Stimulated activated CD8-positive, alpha-beta memory T cell treated with anti-CD3 and anti-CD28 coated beads, Interleukin-7, amount 100 ng/mL, for 48 hours (primary cell): ENCODE measurements at regions not wholly inside any gene's neighbourhood (a gene's known extent, or its start where the extent isn't known, plus 50 kb on each side); places are given as distances from the start of the nearest gene placed in this dataset.

Experiments
- DNase-seq, 2 donors: peaks; one replicate each; pipeline ENCODE4 v3.0.0-alpha.2; 2020; ENCODE audit warnings: low read depth in 1 of 2; ENCODE audit errors: extremely low read depth in 1 of 2

DNA sequence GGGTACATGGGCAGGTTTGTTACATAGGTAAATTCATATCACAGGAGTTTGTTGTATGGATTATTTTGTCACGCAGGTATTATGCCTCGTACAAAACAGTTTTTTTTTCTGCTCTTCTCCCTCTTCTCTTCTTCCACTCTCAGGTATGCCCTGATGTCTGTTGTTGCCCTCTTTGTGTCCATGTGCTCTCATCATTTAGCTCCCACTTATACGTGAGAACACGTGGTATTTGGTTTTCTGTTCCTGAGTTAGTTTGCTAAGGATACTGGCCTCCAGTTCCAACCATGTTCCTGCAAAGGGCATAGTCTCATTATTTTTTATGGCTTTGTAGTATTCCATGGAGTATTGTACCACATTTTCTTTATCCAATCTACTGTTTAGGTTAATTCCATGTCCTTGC lies 65.7 kb downstream of the UNC5CL start:
- no peak for DNase-seq

DNA sequence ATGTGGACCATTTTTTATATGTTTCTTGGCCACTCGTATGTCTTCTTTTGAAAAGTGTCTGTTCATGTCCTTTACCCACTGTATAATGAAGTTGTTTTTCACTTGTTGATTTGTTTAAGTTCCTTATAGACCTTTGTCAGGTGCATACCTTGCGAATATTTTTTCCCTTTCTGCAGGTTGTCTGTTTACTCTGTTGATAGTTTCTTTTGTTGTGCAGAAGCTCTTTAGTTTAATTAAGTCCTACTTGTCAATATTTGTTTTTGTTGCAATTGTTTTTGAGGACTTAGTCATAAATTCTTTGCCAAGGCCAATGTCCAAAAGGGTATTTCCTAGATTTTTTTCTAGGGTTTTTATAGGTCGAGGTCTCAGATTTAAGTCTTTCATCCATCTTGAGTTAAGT lies 66.2 kb downstream of the UNC5CL start:
- no peak for DNase-seq

DNA sequence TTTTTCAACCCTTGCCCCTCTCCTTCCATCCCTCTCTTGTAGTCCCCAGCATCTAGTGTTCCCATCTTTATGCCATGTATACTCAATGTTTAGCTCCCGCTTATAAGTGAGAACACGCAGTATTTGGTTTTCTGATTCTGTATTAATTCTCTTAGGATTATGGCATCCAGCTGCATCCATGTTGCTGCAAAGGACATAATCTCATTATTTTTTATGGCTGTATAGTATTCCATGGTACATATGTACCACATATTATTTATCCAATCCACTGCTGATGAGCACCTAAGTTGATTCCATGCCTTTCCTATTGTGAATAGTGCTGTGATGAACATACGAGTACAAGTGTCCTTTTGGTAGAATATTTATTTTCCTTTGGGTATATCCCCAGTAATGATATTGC lies 66.8 kb downstream of the UNC5CL start:
- DNase-seq, result no peak

DNA sequence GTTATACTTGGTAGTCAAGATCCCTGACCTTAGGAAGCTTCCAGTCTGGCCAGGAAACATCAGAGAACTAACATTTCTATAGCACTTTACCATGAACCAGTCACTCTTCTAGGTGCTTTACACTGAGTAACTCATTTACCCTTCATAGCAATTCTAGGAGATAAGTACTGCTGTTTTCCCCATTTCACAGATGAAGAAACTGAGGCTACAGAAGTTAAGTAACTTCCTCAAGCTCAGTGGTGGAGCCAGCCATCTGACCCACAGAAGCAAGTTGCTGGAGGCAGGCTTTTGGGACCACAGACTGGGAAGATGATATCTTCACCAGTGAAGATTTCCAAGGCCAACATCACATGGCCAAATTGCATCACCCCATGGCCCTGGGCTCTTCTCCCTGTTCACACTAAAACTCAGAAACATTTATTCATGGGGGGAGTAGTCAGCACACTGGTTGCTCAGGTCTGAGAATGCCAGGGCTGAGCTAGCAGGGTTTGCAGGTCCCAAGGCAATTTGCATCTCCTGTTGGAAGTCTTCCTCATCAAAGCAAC lies 70.3 kb downstream of the UNC5CL start:
- no peak for DNase-seq

DNA sequence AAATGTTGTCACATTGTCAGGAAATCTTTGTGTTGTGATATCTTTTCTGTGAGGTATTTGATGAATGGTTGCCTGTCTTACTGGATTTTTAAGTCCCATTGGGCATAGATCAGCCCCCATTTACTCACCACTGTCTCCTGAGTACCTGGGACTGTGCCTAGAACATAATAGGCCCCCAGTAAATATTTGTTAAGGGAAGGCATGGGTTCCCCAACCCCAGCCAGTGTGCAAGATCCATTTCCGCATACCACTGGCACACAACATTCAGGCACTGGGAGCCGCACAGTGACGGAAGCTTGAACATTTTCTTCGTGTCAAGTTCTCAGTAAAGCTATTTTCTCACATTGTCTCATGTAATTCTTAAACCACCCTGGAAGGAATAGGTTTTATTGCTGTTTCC lies 72.2 kb downstream of the UNC5CL start:
- no peak for DNase-seq

DNA sequence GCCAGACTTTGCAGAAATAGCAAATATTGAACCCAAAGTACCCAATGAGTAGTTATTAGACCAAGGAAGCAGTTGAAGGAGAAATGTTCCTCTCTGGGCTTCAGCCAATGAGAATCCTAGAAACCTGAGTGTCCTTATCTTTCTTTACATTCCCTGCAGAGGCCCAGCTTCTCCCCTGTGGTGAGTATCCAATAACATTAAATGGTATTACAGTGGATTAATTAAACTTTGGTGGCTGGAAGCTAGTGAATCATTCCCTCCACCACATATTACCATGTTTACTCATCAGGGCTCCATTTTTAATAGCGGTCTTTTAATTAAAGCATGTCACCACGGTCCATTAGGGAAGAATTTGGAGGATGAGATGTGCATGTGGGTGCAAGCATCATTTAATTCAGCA lies 74.0 kb downstream of the UNC5CL start:
- DNase-seq, result no peak

DNA sequence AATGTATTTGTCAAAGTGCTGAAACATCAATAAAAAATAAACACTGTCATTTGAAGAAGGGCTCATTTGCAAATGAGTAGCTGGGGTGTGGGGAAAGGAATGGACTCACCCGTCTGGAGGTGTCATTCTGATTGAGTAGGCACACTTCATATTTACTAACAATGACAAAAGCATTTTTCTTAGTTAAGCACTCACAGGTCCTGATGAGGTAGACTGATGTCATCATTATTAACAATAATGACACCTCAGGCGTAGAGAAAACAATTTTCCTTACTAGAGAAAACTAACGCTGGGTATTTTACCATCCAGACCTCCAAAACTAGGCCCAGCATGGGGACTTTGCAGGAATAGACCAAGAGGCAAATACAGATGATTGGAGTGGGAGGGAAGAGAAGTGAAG lies 76.0 kb downstream of the UNC5CL start:
- DNase-seq, result no peak

DNA sequence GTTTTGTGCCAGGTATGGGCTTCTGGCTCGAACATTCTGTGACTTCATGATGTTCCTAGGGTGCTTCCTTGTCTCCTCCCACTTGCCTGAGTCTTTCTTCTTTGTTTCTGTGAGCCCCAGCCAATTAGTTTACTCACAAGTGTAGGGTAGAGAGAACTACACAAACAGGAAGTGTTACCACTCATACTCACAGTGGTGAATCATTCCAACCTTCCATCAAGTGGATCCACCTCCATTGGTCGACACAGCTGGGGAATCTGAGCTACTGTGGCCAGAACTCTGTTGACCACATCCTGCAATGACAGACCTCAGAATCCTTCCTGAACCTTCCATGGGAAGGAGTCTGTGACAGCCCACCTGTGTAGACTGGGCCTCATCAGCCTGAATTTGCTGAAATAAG lies 76.8 kb downstream of the UNC5CL start:
- DNase-seq, result peak in 1 of 2 donors; percentile 3

DNA sequence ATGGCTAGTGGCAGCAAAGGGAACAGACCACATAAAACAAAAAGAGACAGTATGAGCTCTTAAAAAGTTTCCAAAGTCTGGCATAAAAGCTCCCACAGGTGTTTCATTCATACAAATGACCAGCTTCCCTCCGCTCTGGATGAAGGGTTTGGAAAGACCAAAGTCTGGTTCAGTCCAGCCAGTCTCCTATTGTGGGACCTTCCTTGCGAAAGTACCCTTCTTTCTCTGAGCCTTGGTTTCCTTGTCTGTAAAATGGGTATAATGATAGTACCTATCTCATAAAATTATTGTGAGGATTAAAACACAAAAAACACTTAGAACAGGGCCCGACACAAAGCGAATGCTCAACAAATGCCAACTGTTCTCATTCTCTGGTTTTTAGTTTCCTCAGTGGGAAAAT lies 77.2 kb downstream of the UNC5CL start:
- no peak for DNase-seq

DNA sequence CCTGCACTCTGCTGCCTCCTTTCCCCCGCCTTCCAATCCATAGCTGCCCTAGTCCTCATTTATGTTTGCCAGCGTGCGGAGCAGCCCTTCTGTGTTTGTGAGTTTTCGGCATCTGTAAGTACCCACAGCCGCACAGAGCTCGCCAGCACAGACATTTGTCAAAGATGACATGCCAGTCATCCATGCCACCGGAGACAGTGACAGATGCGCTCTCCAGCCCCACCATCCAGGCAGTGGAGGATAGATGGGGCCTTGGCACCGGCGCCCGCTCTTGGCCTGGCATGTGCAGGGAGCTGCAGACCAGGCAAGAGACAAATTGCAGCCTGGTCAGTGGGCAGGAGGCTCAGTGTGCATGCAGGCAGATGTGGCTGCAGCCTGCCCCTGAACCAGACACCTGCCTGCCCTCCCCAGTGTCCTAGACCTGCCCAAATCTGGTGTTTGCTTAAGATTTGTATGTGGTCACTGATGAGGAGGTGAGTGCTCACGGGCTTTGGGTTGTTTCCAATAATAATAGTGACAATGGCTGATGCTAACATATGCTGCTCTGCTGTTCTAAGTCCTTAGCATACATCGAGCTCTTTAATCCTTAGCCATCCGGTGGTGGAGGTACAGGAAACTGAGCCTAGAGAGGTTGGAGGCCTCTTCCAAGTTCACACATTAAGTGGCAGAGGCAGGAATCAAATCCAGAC lies 78.1 kb downstream of the UNC5CL start:
- no peak for DNase-seq

DNA sequence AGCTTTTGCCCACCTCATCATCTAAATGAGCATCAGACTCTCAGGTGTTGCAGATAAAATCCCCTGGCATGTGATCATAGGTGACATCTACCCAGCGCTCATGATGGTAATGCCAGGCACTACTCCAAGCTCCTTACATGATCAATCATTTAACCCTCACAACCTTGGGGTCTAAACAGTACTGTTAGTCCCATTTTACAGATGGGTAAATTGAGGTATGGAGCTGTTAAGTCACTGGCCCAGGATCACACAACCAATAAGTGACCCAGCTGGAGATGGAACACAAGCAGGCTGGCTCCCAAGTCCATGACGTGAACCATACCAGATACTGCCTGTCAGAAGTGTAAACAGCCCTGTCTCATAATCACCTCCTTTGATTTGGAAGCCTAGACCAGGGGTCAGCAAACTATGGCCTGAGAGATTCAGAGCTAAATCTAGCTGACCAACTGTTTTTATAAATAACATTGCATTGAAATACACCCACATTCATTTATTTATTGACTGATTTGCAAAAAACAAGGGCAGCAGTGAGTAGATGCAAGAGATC lies 79.2 kb downstream of the UNC5CL start:
- no peak for DNase-seq

DNA sequence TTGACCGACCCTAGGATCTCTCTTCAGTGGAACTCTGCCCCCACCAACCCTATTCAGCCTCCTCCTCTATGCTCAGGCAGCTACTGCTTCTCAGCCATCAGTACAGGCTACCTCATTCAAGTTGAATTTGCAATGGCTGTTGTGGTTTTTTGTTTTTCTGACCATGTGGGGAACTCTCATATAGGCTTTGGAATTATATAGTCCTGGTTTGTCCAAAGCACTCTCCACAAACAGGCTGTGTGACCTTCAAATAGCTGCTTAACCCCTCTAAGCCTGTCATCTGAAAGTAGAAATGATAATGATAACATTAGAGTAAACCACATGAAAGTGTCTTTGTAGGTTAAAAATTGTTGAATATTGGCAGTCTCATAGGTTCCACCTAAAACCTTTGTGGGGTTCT lies 80.3 kb downstream of the UNC5CL start:
- DNase-seq, result no peak

DNA sequence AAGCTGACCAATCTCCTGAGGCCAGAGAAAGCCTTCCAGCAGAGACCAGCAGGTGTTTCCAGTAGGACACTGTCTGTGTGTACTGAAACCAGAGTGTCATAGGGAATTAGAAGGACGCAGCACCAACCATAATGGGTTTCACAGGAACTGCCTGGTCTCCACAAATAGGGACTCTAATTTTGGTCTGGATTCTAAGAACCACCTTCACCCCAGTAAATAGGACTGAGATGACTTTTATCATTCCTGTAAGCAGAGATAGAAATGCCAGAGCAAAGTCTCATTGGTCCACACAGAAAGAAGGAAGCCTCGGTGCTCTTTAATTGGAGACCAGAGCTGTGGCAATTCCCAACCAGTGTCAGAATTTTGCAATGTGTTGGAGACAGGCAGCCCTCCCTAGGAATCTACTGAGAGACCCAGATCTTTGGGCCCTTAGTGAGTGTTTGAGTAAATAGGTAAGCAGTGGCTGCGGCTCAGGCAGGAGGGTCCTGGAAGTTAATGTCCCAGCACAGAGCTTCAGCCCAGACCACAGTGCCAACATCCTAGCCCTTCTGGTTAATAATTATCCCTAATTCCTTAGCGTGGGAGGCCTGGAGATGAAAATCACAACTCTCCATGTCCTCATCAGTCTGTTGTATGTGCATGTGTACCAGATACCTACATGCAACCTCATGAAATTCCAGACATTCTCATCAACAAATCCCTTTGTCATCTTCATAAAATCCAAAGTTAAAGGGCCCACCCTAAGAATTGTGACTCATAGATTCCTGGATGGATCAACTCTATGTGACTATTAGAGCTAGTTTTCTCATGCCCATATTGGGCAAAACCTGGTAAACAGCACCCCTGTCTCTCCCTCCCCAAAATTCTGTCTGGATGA lies 81.2 kb downstream of the UNC5CL start:
- DNase-seq, result no peak

DNA sequence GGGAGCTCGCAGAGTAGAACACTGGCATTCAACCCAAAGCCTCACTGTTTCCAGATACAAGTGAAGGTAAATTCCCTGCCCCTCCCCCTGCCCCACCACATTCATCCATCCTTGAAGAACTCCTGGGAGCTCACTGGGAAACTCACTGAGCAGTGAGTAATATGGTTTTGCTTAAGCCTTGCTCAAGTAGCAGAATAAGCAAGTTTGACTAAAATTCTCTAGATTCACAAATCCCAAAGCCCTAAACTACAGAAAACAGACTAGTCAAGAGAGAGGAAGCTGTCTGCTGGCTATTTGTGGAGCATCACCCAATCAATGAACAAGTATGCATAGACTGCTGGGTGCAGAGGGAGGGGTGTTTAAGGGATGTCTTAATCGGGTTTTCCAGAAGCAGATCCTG lies 82.1 kb downstream of the UNC5CL start:
- no peak for DNase-seq

DNA sequence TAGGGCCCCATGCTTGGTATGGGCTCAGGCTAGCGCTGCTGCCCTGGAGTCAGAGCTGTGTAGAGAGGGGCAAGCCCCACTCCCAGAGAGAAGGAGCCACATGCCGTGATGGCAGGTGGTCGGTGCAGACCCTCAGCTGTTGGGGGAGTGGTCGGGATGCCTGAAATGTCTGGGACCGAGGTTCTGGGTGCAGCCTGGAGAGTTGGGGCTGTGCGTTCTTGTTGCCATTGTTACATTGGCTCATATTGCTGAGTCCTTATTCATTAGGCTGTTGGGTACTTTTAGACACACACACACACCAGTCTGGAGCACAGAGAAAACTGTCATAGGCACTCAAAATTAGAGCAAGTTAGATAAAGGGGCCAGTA lies 83.9 kb downstream of the UNC5CL start:
- no peak for DNase-seq

DNA sequence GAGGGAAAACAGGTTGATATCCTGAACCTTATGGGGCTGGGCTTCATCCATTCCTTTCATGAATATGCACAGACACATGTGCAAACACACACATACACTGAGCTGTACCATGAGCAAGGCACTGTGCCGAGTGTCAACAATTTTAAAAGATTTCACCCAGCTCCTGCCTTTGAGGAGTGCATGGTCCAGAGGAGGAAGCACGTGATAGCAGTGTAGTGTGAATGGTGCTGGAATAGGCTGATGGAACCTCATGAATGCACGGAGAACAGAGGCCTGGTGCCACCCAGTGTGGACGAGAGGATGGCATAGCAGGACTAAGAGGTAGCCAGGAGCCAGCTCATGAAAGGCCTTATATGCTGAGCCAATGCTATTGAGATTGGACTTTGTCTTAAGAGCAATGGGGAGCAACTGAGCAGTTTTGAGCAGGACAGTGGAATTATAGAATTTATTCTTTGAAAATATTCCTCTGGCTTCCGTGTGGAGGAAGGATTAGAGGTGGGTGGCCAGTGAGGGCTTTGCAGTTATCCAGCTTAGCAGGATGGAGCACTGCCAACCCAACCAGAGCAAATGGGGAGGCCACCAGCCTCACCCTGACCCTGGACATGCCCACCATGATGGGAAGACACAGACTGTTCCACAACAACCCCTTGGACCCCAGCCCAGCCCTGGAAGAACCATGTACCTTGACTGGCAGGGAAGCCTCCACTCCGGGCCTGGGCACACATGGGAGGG lies 84.4 kb downstream of the UNC5CL start:
- no peak for DNase-seq

DNA sequence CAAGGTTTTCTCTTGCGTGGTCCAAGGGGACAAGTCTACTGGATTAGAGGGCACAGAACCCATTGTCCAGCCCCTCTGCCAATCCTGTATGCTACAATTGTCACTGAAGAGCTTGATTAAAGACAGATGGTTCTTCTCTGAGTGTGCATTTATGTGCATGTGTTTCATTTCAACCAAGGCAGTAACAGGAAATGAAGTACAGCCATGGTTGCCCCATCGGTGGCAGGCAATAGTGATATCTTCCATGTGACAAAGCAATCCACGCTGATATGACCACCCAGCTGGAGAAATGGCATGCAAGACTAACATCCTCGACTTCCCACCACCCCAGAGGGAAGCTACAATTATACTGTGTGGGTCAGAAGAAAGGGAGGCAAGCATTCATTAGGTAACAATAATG lies 85.5 kb downstream of the UNC5CL start:
- DNase-seq, result no peak

DNA sequence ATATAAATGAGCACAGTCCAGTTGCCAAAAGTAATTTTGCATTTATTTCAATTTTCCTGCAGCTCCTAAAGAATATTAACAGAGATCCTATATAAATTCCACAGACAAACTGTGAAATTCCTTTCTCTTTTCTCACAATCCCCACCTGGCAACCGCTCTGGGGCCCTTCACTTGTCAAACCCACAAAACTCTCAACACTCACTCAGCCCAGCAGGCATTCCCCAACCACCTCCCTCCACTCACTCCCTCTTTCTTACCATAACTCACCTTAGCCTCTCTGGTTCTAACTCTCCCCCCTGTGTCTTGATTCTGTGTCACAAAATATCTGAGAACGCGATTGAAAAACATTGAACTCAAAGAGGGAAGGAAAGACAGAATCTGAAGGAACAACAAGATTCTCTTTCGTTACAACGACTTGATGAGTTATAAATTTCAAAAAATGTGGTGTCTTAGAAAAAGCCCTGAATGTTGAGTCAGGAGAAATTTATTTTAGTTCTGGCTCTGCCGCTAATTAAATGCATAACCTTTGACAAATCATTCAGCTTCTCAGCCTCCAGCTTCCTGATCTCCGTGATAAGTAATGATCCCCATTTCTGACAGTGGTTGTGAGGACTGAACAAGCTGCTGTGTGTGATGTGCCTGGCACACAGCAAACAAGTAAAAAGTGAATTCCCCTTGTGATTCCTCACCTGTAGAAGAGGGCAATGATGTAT lies 87.9 kb downstream of the UNC5CL start:
- no peak for DNase-seq

DNA sequence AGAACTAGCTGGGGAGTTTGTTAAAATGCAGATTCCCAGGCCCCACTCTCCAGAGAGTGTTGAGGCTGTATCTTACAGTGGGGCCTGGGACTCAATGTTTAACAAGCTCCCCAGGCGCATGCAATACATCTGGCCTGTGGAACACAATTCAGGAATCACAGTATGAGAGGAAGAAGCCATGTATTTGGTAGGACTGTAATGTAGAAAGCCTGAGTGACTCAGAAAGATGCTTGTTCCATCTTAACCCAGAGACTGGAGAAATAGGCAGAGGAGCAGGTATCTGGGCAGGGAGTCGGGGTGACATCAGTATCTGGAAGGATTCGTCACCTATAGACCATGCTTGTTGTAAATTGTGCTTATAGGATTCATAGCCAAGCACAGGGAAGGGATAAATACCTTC lies 90.5 kb downstream of the UNC5CL start:
- DNase-seq, result no peak

DNA sequence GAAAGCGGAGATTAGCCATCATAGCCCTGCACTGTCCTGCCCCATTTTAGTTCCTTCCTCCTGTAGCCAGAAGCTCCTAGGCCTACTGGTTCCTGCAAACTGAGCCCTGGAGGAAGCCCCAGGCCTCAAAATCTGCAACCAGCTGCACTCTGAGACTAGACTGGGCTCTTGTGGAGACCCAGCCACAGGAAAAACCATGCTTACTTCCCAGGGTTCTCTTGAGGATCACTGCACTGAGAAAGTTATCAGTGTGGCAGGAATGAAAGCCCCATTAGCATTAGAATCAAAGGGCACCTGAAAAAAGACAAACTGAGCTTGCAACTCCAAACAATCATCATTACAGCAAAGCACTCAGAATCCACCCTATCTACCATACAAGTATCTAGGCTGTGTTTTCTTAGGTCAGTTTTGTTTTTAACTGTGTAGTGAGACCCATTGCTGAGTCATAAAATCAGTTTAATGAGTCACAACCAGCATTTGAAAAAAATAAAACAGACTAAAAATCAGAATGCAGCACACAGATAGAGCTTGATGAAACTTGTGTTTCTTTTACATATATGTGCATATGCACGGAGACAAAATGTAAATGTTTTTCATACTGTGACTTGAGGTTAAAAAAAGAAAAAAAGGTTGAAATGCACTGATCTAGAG lies 91.0 kb downstream of the UNC5CL start:
- no peak for DNase-seq
